Astrocyte of the spinal cord (primary cell): ENCODE measurements at regions not wholly inside any gene's neighbourhood (a gene's known extent, or its start where the extent isn't known, plus 50 kb on each side); places are given as distances from the start of the nearest gene placed in this dataset.

Experiments used
- DNase-seq: peaks from one replicate; pipeline ENCODE4 v3.0.0; 2011; ENCODE audit warnings: low read depth, low spot score
- H3K4me3 ChIP-seq: 2 replicates; pipeline ENCODE4 v1.5.1; 2011; ENCODE audit warnings: low read depth, mild to moderate bottlenecking, low read length, moderate library complexity
- CTCF ChIP-seq: IDR thresholded peaks from 2 replicates; pipeline ENCODE4 v1.5.1; 2012; ENCODE audit warnings: low read depth, mild to moderate bottlenecking, low read length, inconsistent platforms
- in situ Hi-C: cut with HindIII; loops from 2 replicates; pipeline ENCODE4 v1.10.0; 2017; ENCODE audit warnings: low sequenced_read_pairs

GRCh38 chr6:56343295-56343694, 95.9 kb upstream of the COL21A1 start:
- H3K4me3 ChIP-seq, result no peak overlapping the region
- TF ChIP-seq CTCF, result no peak
- no peak for DNase-seq
- in situ Hi-C loops, result no loop called here

- no peak overlapping the region for H3K4me3 ChIP-seq
- in situ Hi-C loops, result no loop called here
- DNase-seq, result no peak
- TF ChIP-seq CTCF, result no peak
Observed at GRCh38 chr6:56339524-56339923, 92.1 kb upstream of the COL21A1 start.

GRCh38 chr6:56335726-56336125, 88.3 kb upstream of the COL21A1 start:
- peak; percentile 88 for DNase-seq
- TF ChIP-seq CTCF, result no peak
- no peak overlapping the region for H3K4me3 ChIP-seq
- in situ Hi-C loops, result no loop called here

GRCh38 chr6:56334937-56335336, 87.6 kb upstream of the COL21A1 start:
- peak; percentile 81 for DNase-seq
- in situ Hi-C loops, result no loop called here
- H3K4me3 ChIP-seq, result no peak overlapping the region
- no peak for TF ChIP-seq CTCF

- TF ChIP-seq CTCF, result no peak
- H3K4me3 ChIP-seq, result no peak overlapping the region
- in situ Hi-C loops, result no loop called here
- DNase-seq, result peak; percentile 65
Observed at GRCh38 chr6:56329271-56330050, 82.1 kb upstream of the COL21A1 start.

- H3K4me3 ChIP-seq, result no peak overlapping the region
- in situ Hi-C loops, result no loop called here
- no peak for TF ChIP-seq CTCF
- no peak for DNase-seq
Observed at GRCh38 chr6:56328728-56329090, 81.3 kb upstream of the COL21A1 start.
